ENCODE measurements at regions not wholly inside any gene's neighbourhood (a gene's known extent, or its start where the extent isn't known, plus 50 kb on each side); places are given as distances from the start of the nearest gene placed in this dataset.

DNA sequence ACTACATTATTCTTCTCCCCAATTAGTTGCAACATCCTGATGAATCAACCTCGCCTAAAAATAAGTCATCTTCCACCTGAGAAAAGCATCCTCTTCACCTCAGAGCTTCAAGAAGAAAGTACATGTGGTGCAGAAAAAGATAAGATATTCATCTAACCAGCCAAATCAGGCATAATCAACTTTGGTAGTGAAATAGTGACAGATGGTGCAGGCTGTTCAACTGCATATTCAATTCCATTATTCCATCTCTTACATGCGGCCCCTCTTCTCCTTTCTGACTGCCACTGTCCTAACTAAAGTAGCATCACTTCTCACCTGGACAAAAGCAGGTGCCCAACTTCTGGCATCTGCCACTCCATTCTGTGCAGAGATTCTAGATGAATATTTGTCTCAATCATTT, 148.4 kb upstream of the STEAP1 start:
- TF ChIP-seq POLR2H (tag; IDR thresholded peaks at IDR 0.05; ENCODE audit: low read depth) (no peak), PURB (CRISPR knock-in tag; IDR thresholded peaks at IDR 0.05; ENCODE audit: low read depth) (no peak), MAFF (IDR thresholded peaks at IDR 0.05; ENCODE audit: low read length) (no peak)

Measured in K562 (cell line).